WTC11 (cell line): ENCODE measurements at regions not wholly inside any gene's neighbourhood (a gene's known extent, or its start where the extent isn't known, plus 50 kb on each side); places are given as distances from the start of the nearest gene placed in this dataset.

Source experiments
- ATAC-seq: fragments of 200-7000 bp; cut with Tn5 transposase; 2 replicates; pipeline ENCODE4 v1.10.0; 2021; ENCODE audit warnings: mild to moderate bottlenecking, moderate library complexity
- CTCF ChIA-PET: fragments of 300-600 bp; sonication (Branson Sonifier 250); formaldehyde crosslinking; loops from one replicate; lab custom pipeline; 2021; ENCODE audit warnings: antibody characterized with exemption; lab: Charles Lee
- POLR2A ChIA-PET: fragments of 350-600 bp; sonication (Branson Sonifier 250); formaldehyde crosslinking; loops from one replicate; lab custom pipeline; 2021; ENCODE audit warnings: antibody characterized with exemption; lab: Charles Lee
- DNase-seq: peaks from one replicate; pipeline ENCODE4 v3.0.0; 2021; ENCODE audit warnings: low spot score
- H3K27ac Mint-ChIP-seq: 2 replicates; pipeline ENCODE4 v1.8.0; 2021; ENCODE audit warnings: mixed read lengths
- H3K27me3 Mint-ChIP-seq: 2 replicates; pipeline ENCODE4 v1.8.0; 2021; ENCODE audit warnings: low read depth, mild to moderate bottlenecking, moderate library complexity, mixed read lengths
- H3K36me3 Mint-ChIP-seq: 2 replicates; pipeline ENCODE4 v1.8.0; 2021; ENCODE audit warnings: mixed read lengths
- H3K4me1 Mint-ChIP-seq: 2 replicates; pipeline ENCODE4 v1.8.0; 2022; ENCODE audit warnings: mixed read lengths
- H3K4me3 Mint-ChIP-seq: 2 replicates; pipeline ENCODE4 v1.8.0; 2021; ENCODE audit warnings: mild to moderate bottlenecking, moderate library complexity, mixed read lengths
- H3K9me3 Mint-ChIP-seq: 2 replicates; pipeline ENCODE4 v1.8.0; 2021; ENCODE audit warnings: mixed read lengths
- AR ChIP-seq: fragments of 250-450 bp; sonication (Bioruptor Pico); IDR thresholded peaks from 2 replicates; pipeline ENCODE4 v1.9.0; 2021; ENCODE audit warnings: mild to moderate bottlenecking
- ATF1 ChIP-seq: sonication (generic); formaldehyde crosslinking; IDR thresholded peaks from 2 replicates; pipeline ENCODE4 v1.8.1; 2023; ENCODE audit warnings: mild to moderate bottlenecking, moderate library complexity, missing genetic modification reagents
- ATF3 ChIP-seq: sonication (generic); formaldehyde crosslinking; conservative IDR thresholded peaks from 2 replicates; pipeline ENCODE4 v1.8.1; 2022; ENCODE audit warnings: mild to moderate bottlenecking, missing genetic modification reagents
- ATF6 ChIP-seq: sonication (generic); formaldehyde crosslinking; IDR thresholded peaks from 2 replicates; pipeline ENCODE4 v1.8.1; 2023; ENCODE audit warnings: mild to moderate bottlenecking, missing genetic modification reagents
- CBFB ChIP-seq: sonication (generic); formaldehyde crosslinking; IDR thresholded peaks from 2 replicates; pipeline ENCODE4 v1.8.1; 2022; ENCODE audit warnings: mild to moderate bottlenecking, low read depth, missing genetic modification reagents
- EMX1 ChIP-seq: fragments of 250-450 bp; sonication (Bioruptor Pico); IDR thresholded peaks from 2 replicates; pipeline ENCODE4 v1.8.0; 2021; ENCODE audit warnings: mild to moderate bottlenecking
- ESRRA ChIP-seq: sonication (generic); formaldehyde crosslinking; IDR thresholded peaks from 2 replicates; pipeline ENCODE4 v1.8.1; 2022; ENCODE audit warnings: mild to moderate bottlenecking, missing genetic modification reagents, borderline replicate concordance
- FOXP4 ChIP-seq: sonication (generic); formaldehyde crosslinking; IDR thresholded peaks from 2 replicates; pipeline ENCODE4 v1.8.0; 2022; ENCODE audit warnings: mild to moderate bottlenecking, missing genetic modification reagents
- GRHL2 ChIP-seq: fragments of 250-450 bp; sonication (Bioruptor Pico); IDR thresholded peaks from 2 replicates; pipeline ENCODE4 v1.8.0; 2022; ENCODE audit warnings: mild to moderate bottlenecking, moderate library complexity; ENCODE audit not compliant: insufficient replicate concordance, severe bottlenecking
- GTF2I ChIP-seq: fragments of 250-450 bp; sonication (Bioruptor Pico); conservative IDR thresholded peaks from 2 replicates; pipeline ENCODE4 v1.4.0; 2021; ENCODE audit warnings: mild to moderate bottlenecking
- JAZF1 ChIP-seq: fragments of 250-450 bp; sonication (Bioruptor Pico); IDR thresholded peaks from 2 replicates; pipeline ENCODE4 v1.9.0; 2021; ENCODE audit warnings: moderate library complexity, mild to moderate bottlenecking, inconsistent platforms
- JUN ChIP-seq: sonication (generic); formaldehyde crosslinking; IDR thresholded peaks from 2 replicates; pipeline ENCODE4 v1.8.0; 2023; ENCODE audit warnings: mild to moderate bottlenecking, missing genetic modification reagents
- MAX ChIP-seq: sonication (generic); formaldehyde crosslinking; IDR thresholded peaks from 2 replicates; pipeline ENCODE4 v1.8.0; 2022; ENCODE audit warnings: mild to moderate bottlenecking, missing genetic modification reagents
- NR2C2 ChIP-seq: sonication (generic); formaldehyde crosslinking; IDR thresholded peaks from 2 replicates; pipeline ENCODE4 v1.8.0; 2022; ENCODE audit warnings: mild to moderate bottlenecking, missing genetic modification reagents
- TCF7 ChIP-seq: sonication (generic); formaldehyde crosslinking; IDR thresholded peaks from 2 replicates; pipeline ENCODE4 v1.8.0; 2022; ENCODE audit warnings: mild to moderate bottlenecking, low read depth, missing genetic modification reagents, moderate library complexity
- TEAD4 ChIP-seq: sonication (generic); formaldehyde crosslinking; IDR thresholded peaks from 2 replicates; pipeline ENCODE4 v1.8.0; 2022; ENCODE audit warnings: mild to moderate bottlenecking, missing genetic modification reagents
- USF2 ChIP-seq: sonication (generic); formaldehyde crosslinking; IDR thresholded peaks from 2 replicates; pipeline ENCODE4 v1.8.1; 2023; ENCODE audit warnings: mild to moderate bottlenecking, missing genetic modification reagents, moderate library complexity
- ZNF121 ChIP-seq: sonication (generic); formaldehyde crosslinking; IDR thresholded peaks from 2 replicates; pipeline ENCODE4 v1.8.0; 2023; ENCODE audit warnings: missing genetic modification reagents
- ZNF512 ChIP-seq: sonication (generic); formaldehyde crosslinking; IDR thresholded peaks from 2 replicates; pipeline ENCODE4 v1.8.1; 2022; ENCODE audit warnings: missing genetic modification reagents, borderline replicate concordance
- ZNF532 ChIP-seq: fragments of 250-450 bp; sonication (Bioruptor Pico); IDR thresholded peaks from 2 replicates; pipeline ENCODE4 v1.9.0; 2021; ENCODE audit warnings: mild to moderate bottlenecking, borderline replicate concordance

- TF ChIP-seq ATF6 (CRISPR knock-in tag) (no peak), TEAD4 (no peak), ESRRA (CRISPR knock-in tag) (no peak), NR2C2 (CRISPR knock-in tag) (no peak), EMX1 (CRISPR knock-in tag) (no peak)
- TF ChIP-seq, all 79 proteins: peak for 0
Observed at GRCh38 chr4:17103231-17103630, 204.8 kb upstream of the LDB2 start (continued).

- Mint-ChIP-seq H3K27me3 (no peaks in the 10 kb centered on the region; the same call in 1 of the 2 replicates), H3K27ac (no peak overlapping the region), H3K4me3 (no peak overlapping the region), H3K9me3 (no peaks in the 10 kb centered on the region), H3K4me1 (peaks cover 33% of the 10 kb centered on the region), H3K36me3 (no peaks in the 10 kb centered on the region)
- no peak for DNase-seq
- ATAC-seq = no peak
- ChIA-PET POLR2A (no interaction called here), CTCF (interaction anchor here (0.6 kb wide), 1 partner anchor 16 kb away, joined by 4 read pairs; no protein-coding TSS in a partner anchor)
- TF ChIP-seq JUN (CRISPR knock-in tag) (no peak), ZNF121 (CRISPR knock-in tag) (no peak), FOXP4 (CRISPR knock-in tag) (no peak), EMX1 (CRISPR knock-in tag) (no peak), ATF3 (CRISPR knock-in tag) (no peak), TCF7 (CRISPR knock-in tag) (no peak), CBFB (CRISPR knock-in tag) (no peak), ZNF512 (CRISPR knock-in tag) (no peak), USF2 (CRISPR knock-in tag) (no peak), GTF2I (no peak), ATF1 (CRISPR knock-in tag) (no peak), JAZF1 (CRISPR knock-in tag) (no peak), GRHL2 (CRISPR knock-in tag) (no peak), MAX (CRISPR knock-in tag) (no peak), ZNF532 (no peak), AR (CRISPR knock-in tag) (no peak), ESRRA (CRISPR knock-in tag) (no peak), ATF6 (CRISPR knock-in tag) (no peak)
Observed at GRCh38 chr4:17098996-17099395, 200.6 kb upstream of the LDB2 start.
